ENCODE measurements at regions not wholly inside any gene's neighbourhood (a gene's known extent, or its start where the extent isn't known, plus 50 kb on each side); places are given as distances from the start of the nearest gene placed in this dataset.

- ChIA-PET CTCF (no interaction called here), POLR2A (no interaction called here)
- Mint-ChIP-seq H3K4me3 (no peak overlapping the region), H3K36me3 (ENCODE audit: low read depth) (no peaks in the 10 kb centered on the region), H3K27me3 (no peaks in the 10 kb centered on the region), H3K4me1 (no peaks in the 10 kb centered on the region), H3K27ac (no peak overlapping the region), H3K9me3 (peaks cover 9% of the 10 kb centered on the region)
- no peak for DNase-seq
Measured at GRCh38 chr4:62410371-62411003, 1210.4 kb downstream of the ADGRL3 start.

- no peaks in the 10 kb centered on the region for H3K27me3 Mint-ChIP-seq
- peaks cover 11% of the 10 kb centered on the region for H3K9me3 Mint-ChIP-seq
- no peak overlapping the region for H3K27ac Mint-ChIP-seq
- no peak overlapping the region for H3K4me3 Mint-ChIP-seq
- no peaks in the 10 kb centered on the region for H3K36me3 Mint-ChIP-seq (ENCODE audit: low read depth)
- no peaks in the 10 kb centered on the region for H3K4me1 Mint-ChIP-seq
- POLR2A ChIA-PET, result no interaction called here
- CTCF ChIA-PET, result no interaction called here
- DNase-seq, result no peak
Measured at GRCh38 chr4:62408454-62408853, 1208.3 kb downstream of the ADGRL3 start.

- ChIA-PET CTCF (no interaction called here), POLR2A (no interaction called here)
- Mint-ChIP-seq H3K27ac (no peak overlapping the region), H3K27me3 (no peaks in the 10 kb centered on the region), H3K4me3 (no peak overlapping the region), H3K36me3 (ENCODE audit: low read depth) (no peaks in the 10 kb centered on the region), H3K9me3 (peaks cover 11% of the 10 kb centered on the region), H3K4me1 (no peaks in the 10 kb centered on the region)
- no peak for DNase-seq
Measured at GRCh38 chr4:62407534-62407933, 1207.4 kb downstream of the ADGRL3 start.

GRCh38 chr4:62402088-62402806 is 1202.1 kb downstream of the ADGRL3 start:
- H3K36me3 Mint-ChIP-seq (ENCODE audit: low read depth), result no peaks in the 10 kb centered on the region
- no peak for DNase-seq
- no peaks in the 10 kb centered on the region for H3K27me3 Mint-ChIP-seq
- H3K4me1 Mint-ChIP-seq, result no peaks in the 10 kb centered on the region
- no peak overlapping the region for H3K4me3 Mint-ChIP-seq
- POLR2A ChIA-PET, result no interaction called here
- H3K27ac Mint-ChIP-seq, result no peak overlapping the region
- CTCF ChIA-PET, result no interaction called here
- peaks cover 3% of the 10 kb centered on the region for H3K9me3 Mint-ChIP-seq

- no peak for DNase-seq
- Mint-ChIP-seq H3K4me3 (no peak overlapping the region), H3K36me3 (ENCODE audit: low read depth) (no peaks in the 10 kb centered on the region), H3K4me1 (no peaks in the 10 kb centered on the region), H3K27ac (no peak overlapping the region), H3K9me3 (no peaks in the 10 kb centered on the region), H3K27me3 (no peaks in the 10 kb centered on the region)
- ChIA-PET CTCF (no interaction called here), POLR2A (no interaction called here)
Measured at GRCh38 chr4:62399242-62399641, 1199.1 kb downstream of the ADGRL3 start.

- Mint-ChIP-seq H3K27me3 (no peaks in the 10 kb centered on the region), H3K27ac (no peak overlapping the region), H3K36me3 (ENCODE audit: low read depth) (no peaks in the 10 kb centered on the region), H3K4me3 (no peak overlapping the region), H3K4me1 (no peaks in the 10 kb centered on the region), H3K9me3 (no peaks in the 10 kb centered on the region)
- CTCF ChIA-PET, result no interaction called here
- no peak for DNase-seq
- POLR2A ChIA-PET, result no interaction called here
Measured at GRCh38 chr4:62398318-62398717, 1198.2 kb downstream of the ADGRL3 start.

GRCh38 chr4:62394766-62395165 is 1194.6 kb downstream of the ADGRL3 start:
- CTCF ChIA-PET, result no interaction called here
- no peaks in the 10 kb centered on the region for H3K9me3 Mint-ChIP-seq
- no peaks in the 10 kb centered on the region for H3K36me3 Mint-ChIP-seq (ENCODE audit: low read depth)
- H3K27ac Mint-ChIP-seq, result no peak overlapping the region
- DNase-seq, result no peak
- no peaks in the 10 kb centered on the region for H3K27me3 Mint-ChIP-seq
- POLR2A ChIA-PET, result no interaction called here
- no peaks in the 10 kb centered on the region for H3K4me1 Mint-ChIP-seq
- H3K4me3 Mint-ChIP-seq, result no peak overlapping the region

GRCh38 chr4:62387808-62388207 is 1187.7 kb downstream of the ADGRL3 start:
- H3K27me3 Mint-ChIP-seq, result no peaks in the 10 kb centered on the region
- POLR2A ChIA-PET, result no interaction called here
- CTCF ChIA-PET, result no interaction called here

GRCh38 chr4:62377700-62378099 is 1177.6 kb downstream of the ADGRL3 start:
- DNase-seq, result no peak
- peaks cover 4% of the 10 kb centered on the region for H3K9me3 Mint-ChIP-seq
- H3K4me1 Mint-ChIP-seq, result no peaks in the 10 kb centered on the region
- CTCF ChIA-PET, result no interaction called here
- no peak overlapping the region for H3K4me3 Mint-ChIP-seq
- no peak overlapping the region for H3K27ac Mint-ChIP-seq
- POLR2A ChIA-PET, result no interaction called here
- no peaks in the 10 kb centered on the region for H3K27me3 Mint-ChIP-seq
- no peaks in the 10 kb centered on the region for H3K36me3 Mint-ChIP-seq (ENCODE audit: low read depth)

More at GRCh38 chr4:62387808-62388207, 1187.7 kb downstream of the ADGRL3 start:
- Mint-ChIP-seq H3K4me3 (no peak overlapping the region), H3K27ac (no peak overlapping the region), H3K9me3 (peaks cover 4% of the 10 kb centered on the region), H3K4me1 (no peaks in the 10 kb centered on the region), H3K36me3 (ENCODE audit: low read depth) (no peaks in the 10 kb centered on the region)
- no peak for DNase-seq

- Mint-ChIP-seq H3K27me3 (no peaks in the 10 kb centered on the region), H3K4me1 (no peaks in the 10 kb centered on the region), H3K4me3 (no peak overlapping the region), H3K36me3 (ENCODE audit: low read depth) (no peaks in the 10 kb centered on the region), H3K27ac (no peak overlapping the region), H3K9me3 (peaks cover 4% of the 10 kb centered on the region)
- DNase-seq, result no peak
- POLR2A ChIA-PET, result no interaction called here
- CTCF ChIA-PET, result no interaction called here
Measured at GRCh38 chr4:62377245-62377644, 1177.1 kb downstream of the ADGRL3 start.

- peaks cover 15% of the 10 kb centered on the region for H3K9me3 Mint-ChIP-seq
- ChIA-PET POLR2A (no interaction called here), CTCF (no interaction called here)
Measured at GRCh38 chr4:62366939-62367338, 1166.8 kb downstream of the ADGRL3 start.

GRCh38 chr4:62360156-62360545 is 1160.0 kb downstream of the ADGRL3 start:
- Mint-ChIP-seq H3K4me1 (no peaks in the 10 kb centered on the region), H3K36me3 (ENCODE audit: low read depth) (no peaks in the 10 kb centered on the region), H3K4me3 (no peak overlapping the region), H3K27me3 (no peaks in the 10 kb centered on the region), H3K9me3 (peaks cover 13% of the 10 kb centered on the region), H3K27ac (no peak overlapping the region)
- no peak for DNase-seq
- ChIA-PET POLR2A (no interaction called here), CTCF (no interaction called here)

More at GRCh38 chr4:62366939-62367338, 1166.8 kb downstream of the ADGRL3 start:
- H3K27me3 Mint-ChIP-seq, result no peaks in the 10 kb centered on the region
- H3K27ac Mint-ChIP-seq, result no peak overlapping the region
- H3K4me3 Mint-ChIP-seq, result no peak overlapping the region
- H3K36me3 Mint-ChIP-seq (ENCODE audit: low read depth), result no peaks in the 10 kb centered on the region
- no peak for DNase-seq
- H3K4me1 Mint-ChIP-seq, result no peaks in the 10 kb centered on the region

GRCh38 chr4:62359441-62360155 is 1159.5 kb downstream of the ADGRL3 start:
- Mint-ChIP-seq H3K4me3 (no peak overlapping the region), H3K27me3 (no peaks in the 10 kb centered on the region), H3K9me3 (peaks cover 14% of the 10 kb centered on the region), H3K27ac (no peak overlapping the region), H3K36me3 (ENCODE audit: low read depth) (no peaks in the 10 kb centered on the region), H3K4me1 (no peaks in the 10 kb centered on the region)
- CTCF ChIA-PET, result no interaction called here
- POLR2A ChIA-PET, result no interaction called here
- DNase-seq, result no peak

GRCh38 chr4:62344915-62345314 is 1144.8 kb downstream of the ADGRL3 start:
- H3K36me3 Mint-ChIP-seq (ENCODE audit: low read depth), result no peaks in the 10 kb centered on the region
- no peak for DNase-seq
- H3K9me3 Mint-ChIP-seq, result peaks cover 10% of the 10 kb centered on the region
- H3K4me3 Mint-ChIP-seq, result no peak overlapping the region
- no peak overlapping the region for H3K27ac Mint-ChIP-seq
- CTCF ChIA-PET, result no interaction called here
- POLR2A ChIA-PET, result no interaction called here
- no peaks in the 10 kb centered on the region for H3K4me1 Mint-ChIP-seq
- no peaks in the 10 kb centered on the region for H3K27me3 Mint-ChIP-seq

Measured in activated CD4-positive, alpha-beta memory T cell treated with anti-CD3 and anti-CD28 coated beads, Interleukin-2, amount 10 ng/mL, durations not matched to agents 7 days and 5 days (primary cell).